ENCODE measurements at regions not wholly inside any gene's neighbourhood (a gene's known extent, or its start where the extent isn't known, plus 50 kb on each side); places are given as distances from the start of the nearest gene placed in this dataset.
"Not testable (repeated sequence)": the region's sequence is repeated elsewhere in the genome, so short reads cannot be mapped to it uniquely, and the experiment has no call there.

GRCh38 chr2:64937314-64937686 lies 51.9 kb upstream of the SLC1A4 start:
- not testable (repeated sequence) for TF ChIP-seq IRF2 (CRISPR knock-in tag; IDR thresholded peaks at IDR 0.05; ENCODE audit: borderline replicate concordance, low read depth); JUN (CRISPR knock-in tag; IDR thresholded peaks at IDR 0.05); NFYB (CRISPR knock-in tag; conservative IDR thresholded peaks at IDR 0.05; ENCODE audit: low read depth); ZNF281 (CRISPR knock-in tag; IDR thresholded peaks at IDR 0.05); MXD4 (CRISPR knock-in tag; IDR thresholded peaks at IDR 0.05; ENCODE audit: borderline replicate concordance); NR3C1 (CRISPR knock-in tag; conservative IDR thresholded peaks at IDR 0.05; ENCODE audit: low read depth); GABPB1 (CRISPR knock-in tag; IDR thresholded peaks at IDR 0.05); NFE2L1 (CRISPR knock-in tag; IDR thresholded peaks at IDR 0.05); CTCF (IDR thresholded peaks at IDR 0.05); OVOL2 (CRISPR knock-in tag; IDR thresholded peaks at IDR 0.05; ENCODE audit: borderline replicate concordance); ZNF317 (CRISPR knock-in tag; IDR thresholded peaks at IDR 0.05; ENCODE audit: borderline replicate concordance, low read depth); NR1H2 (CRISPR knock-in tag; IDR thresholded peaks at IDR 0.05); USF2 (CRISPR knock-in tag; IDR thresholded peaks at IDR 0.05)

Measured in WTC11 (cell line).